HCEC 1CT (cell line): ENCODE measurements at regions not wholly inside any gene's neighbourhood (a gene's known extent, or its start where the extent isn't known, plus 50 kb on each side); places are given as distances from the start of the nearest gene placed in this dataset.

Experiments
- DNase-seq: peaks from one replicate; pipeline ENCODE4 v3.0.0-alpha.2; 2017

GRCh38 chr11:127461241-127462064, 460.9 kb upstream of the KIRREL3 start:
- no peak for DNase-seq

DNA sequence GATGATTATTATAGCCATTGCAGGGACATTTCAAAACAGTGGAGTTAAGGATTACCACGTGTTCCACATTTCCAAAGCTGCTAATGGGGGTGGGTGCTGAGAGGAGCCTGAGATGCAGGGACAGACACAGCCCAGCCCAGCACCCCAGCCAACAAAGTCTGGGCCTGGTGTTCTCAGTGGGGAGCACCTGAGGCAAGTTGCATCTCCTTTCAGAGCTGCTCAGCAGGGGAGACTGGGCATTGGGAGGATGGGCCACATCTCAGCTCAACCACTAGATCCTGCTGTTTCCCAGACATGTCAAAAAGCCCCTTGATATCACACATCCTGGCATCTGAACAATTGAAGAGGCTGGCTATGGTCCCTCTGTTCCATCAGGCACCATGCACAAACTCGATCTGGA, 458.0 kb upstream of the KIRREL3 start:
- DNase-seq = no peak

- no peak for DNase-seq
These were observed 454.3 kb upstream of the KIRREL3 start for GRCh38 chr11:127454856-127455255.

- DNase-seq = no peak
These were observed 452.0 kb upstream of the KIRREL3 start for GRCh38 chr11:127452533-127452932.

DNA sequence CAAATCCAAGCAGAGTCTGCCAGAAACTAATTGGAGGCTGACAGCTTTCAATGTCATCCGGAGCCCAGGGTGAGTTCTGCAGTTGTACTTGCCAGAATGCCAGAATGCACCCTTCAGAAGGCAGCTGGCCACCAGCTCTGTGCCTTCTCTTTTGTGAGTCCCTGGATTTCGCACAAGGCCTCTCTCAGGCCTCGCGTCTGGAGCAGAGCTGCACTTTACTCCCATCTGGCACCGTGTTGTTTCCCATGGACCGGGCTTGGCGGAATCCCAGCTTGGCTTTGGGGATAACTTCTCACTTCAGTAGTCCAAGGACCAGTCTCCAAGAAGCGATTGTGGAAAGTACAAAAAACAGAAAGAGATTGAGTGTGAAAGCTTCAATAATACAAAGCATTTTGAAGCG, 451.3 kb upstream of the KIRREL3 start:
- DNase-seq = no peak

DNA sequence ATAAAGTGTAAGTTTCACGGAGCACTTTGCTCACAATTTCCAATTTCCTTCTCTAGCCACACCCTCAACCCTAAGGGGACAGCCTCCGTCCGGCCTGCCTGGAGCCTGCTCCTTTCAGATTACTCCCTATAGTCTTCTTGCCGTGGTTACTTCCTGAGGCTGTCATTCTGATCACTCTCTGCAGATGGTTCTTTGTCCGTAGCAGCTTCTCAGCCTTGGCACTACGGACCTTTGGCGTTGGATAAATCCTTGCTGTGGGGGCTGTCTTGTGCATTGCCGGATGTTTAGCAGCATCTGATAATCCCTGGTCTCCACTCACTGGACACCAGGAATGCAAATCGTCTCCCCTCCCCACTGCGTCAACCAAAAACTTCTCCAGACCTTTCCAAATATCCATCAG, 447.5 kb upstream of the KIRREL3 start:
- no peak for DNase-seq

DNA sequence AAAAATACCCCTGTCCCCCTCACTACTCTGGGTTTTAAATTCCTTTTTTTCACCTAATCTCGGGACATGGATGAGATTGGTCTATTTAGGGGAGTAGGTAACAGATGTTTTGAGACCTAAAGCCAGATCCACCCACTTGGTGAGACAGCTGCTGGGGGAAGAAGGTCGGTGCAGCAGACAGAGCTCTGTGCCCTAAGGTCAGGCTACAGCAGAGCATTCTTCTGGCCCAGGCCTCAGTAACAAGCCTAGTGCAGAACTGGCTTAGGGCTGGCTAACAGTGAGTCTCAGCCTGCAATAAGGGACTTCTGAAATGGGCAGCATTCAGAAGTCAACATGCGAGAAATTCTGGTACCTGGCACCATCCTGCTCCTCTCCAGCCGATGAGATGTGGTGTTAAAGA, 444.9 kb upstream of the KIRREL3 start:
- no peak for DNase-seq

GRCh38 chr11:127443297-127443696, 442.7 kb upstream of the KIRREL3 start:
- no peak for DNase-seq

GRCh38 chr11:127440616-127441015, 440.0 kb upstream of the KIRREL3 start:
- DNase-seq = no peak

DNA sequence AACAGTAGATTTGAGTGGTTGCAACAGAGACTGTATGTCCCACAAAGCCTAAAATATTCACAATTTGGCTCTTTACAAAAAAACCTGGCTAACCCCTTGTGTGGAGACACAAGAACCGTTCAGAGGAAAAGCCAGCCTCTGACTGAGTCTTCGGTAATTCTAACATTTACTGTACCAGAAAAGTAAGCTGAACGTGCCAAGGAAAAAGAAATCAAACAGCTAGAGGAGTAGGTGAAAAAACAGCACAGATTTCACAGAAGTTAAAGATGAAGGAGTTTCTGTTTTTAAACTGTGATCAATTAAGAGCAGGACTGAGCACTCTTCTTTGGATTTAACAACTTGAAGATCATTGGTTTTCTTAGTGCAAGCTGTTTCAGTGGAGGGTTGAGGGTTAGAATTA, 424.7 kb upstream of the KIRREL3 start:
- DNase-seq = no peak

GRCh38 chr11:127424661-127425060, 424.1 kb upstream of the KIRREL3 start:
- no peak for DNase-seq

GRCh38 chr11:127420139-127420538, 419.6 kb upstream of the KIRREL3 start:
- DNase-seq = no peak

DNA sequence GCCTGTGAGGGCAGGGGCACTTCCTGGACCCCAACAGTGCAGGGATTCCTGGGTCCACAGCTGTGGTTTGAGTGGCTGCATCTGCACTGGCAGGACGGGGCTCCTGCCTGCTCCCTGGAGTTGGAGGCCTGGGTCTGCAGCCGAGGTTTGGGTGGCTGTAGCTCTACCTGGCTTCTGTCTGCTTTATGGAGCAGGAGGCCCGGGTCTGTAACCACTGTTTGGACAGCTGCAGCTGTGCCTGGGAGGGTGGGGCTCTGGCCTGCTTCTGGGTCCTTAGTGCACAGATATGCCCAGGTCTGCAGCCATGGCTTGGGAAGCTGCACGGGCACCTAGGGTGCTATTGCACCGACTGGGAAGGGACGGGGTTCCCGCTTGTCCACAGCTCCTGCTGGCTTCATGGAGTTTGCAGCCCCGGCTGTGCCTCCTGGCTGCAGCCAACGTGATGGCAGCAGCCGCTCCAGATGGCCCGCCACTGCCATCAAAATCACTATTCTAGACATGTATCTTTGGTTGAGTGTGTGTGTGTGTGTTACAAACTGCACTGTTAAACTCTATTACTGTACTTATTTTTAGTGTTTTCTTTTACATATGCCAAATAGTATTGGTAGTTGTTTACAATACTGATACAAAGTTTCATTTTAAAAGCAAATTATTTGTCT, 412.3 kb upstream of the KIRREL3 start:
- no peak for DNase-seq

DNA sequence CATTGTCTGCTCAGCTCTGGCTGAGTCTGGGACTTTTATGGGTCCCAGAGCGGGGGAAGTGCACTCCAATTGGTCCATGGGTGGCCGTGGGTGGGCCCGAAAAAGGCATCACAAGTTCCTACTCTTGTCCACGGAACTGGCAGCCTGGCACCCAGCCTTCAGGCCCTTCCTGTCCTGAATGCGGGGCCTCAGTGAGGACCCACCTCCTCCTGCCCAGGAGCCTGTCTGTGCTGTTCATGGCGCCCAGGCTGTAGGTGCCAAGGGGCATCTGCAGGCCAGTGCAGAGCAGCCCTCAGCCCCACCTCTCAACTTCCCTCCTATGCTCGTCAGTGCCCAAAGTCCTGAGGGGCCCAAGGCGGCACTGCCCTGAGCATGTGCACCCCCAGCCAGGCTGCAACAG, 411.7 kb upstream of the KIRREL3 start:
- no peak for DNase-seq

DNA sequence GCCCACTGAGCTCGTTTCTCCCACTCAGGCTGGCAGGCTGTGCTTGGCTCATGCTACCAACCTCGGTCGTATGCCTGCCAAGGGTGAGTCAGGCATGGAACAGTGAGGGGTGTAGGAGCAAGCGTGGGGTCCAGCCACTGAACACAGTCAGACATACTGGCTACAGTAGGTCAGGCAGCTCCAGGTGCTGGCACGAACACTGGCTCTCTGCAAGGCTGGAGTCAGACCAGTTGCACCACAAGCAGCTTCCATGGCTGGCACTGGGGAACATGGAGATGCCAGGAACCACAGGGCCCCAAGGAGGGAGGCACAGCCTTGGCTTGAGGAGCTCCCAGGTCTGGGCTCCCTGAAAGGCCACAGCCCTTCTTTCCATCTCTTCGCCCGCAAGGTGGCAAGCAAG, 410.7 kb upstream of the KIRREL3 start:
- no peak for DNase-seq

GRCh38 chr11:127395034-127395433, 394.5 kb upstream of the KIRREL3 start:
- no peak for DNase-seq

- DNase-seq = no peak
These were observed 393.0 kb upstream of the KIRREL3 start for GRCh38 chr11:127393460-127393997.

DNA sequence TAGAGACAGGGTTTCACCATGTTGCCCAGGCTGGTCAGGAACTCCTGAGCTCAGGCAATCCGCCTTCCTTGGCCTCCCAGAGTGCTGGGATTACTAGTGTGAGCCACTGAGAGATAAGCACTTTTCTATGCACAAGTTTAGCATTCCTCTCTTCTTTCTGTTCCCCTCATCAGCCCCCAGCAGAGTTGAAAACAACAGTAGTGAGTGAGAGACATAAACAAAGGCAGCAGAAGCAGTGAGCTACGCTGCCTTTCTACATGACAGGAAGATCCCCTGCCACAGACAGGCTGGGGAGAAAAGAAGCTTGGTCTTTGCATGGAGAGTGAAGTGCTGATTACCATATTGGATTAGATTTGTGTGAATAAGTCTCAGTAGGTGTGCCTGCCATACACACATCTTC, 392.0 kb upstream of the KIRREL3 start:
- DNase-seq = no peak

DNA sequence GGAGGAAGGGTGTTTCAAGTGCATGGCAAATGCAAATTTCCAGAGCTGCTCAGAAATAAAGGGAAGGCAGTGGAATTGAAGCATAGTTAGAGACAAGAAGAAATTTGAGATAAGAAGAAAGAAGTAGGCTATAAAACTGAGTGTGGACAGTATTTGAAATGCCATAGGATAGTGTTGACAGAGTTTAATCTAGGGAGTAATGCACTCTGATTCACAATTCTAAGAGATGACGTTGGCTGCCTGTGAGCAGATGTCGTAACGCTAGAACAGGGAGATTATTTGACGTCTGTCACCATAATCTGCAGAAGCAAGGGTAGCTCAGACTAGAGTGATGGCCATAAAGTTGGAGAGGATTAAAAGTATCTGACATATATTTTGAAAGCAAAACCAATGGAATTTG, 389.9 kb upstream of the KIRREL3 start:
- DNase-seq = no peak

- DNase-seq = no peak
These were observed 384.5 kb upstream of the KIRREL3 start for GRCh38 chr11:127385071-127385470.

DNA sequence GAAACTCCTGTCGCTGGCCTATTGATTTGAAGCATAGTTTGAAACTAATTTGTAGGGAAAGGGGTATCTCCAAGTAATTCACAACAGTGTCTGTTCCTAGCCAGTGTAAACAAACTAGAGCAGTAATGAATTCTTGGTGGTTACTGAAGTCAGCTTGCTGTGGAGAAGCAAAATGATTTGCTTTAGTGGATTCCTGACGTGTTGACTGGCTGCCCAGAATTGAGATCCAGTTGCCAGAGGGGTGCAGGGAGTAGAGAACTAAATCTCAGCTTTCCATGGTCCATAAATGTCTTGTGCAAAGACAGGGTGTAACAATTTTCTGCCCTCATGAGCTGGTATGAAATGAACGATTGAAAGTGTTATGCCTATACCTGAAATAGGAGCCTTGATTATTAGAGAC, 382.5 kb upstream of the KIRREL3 start:
- DNase-seq = no peak

- DNase-seq = no peak
These were observed 380.7 kb upstream of the KIRREL3 start for GRCh38 chr11:127381247-127381646.

DNA sequence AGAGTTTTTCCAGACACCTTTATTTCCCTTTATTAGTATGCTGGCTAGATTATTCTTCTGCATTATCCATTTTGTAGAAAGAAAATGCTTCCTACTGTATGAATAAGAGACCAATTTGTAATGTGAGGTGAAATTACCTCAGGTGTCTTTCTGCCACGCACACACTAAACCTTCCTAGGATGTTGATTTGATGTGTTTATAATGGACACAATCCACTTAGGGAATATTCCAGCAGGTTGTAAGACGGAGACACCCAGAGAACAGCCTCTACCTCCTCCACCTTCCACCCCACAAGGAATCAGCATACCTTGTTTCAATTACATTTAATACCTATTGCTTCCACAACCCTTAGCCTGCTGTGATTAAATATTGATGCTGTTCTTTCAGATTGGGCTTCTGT, 379.1 kb upstream of the KIRREL3 start:
- DNase-seq = no peak

GRCh38 chr11:127376301-127376700, 375.7 kb upstream of the KIRREL3 start:
- DNase-seq = no peak
